ENCODE measurements at regions not wholly inside any gene's neighbourhood (a gene's known extent, or its start where the extent isn't known, plus 50 kb on each side); places are given as distances from the start of the nearest gene placed in this dataset.

- no peak for DNase-seq
Measured at GRCh38 chr5:124841829-124842712, 95.6 kb upstream of the ZNF608 start.

GRCh38 chr5:124842725-124843595 is 96.5 kb upstream of the ZNF608 start:
- DNase-seq = no peak

GRCh38 chr5:124843596-124843899 is 97.1 kb upstream of the ZNF608 start:
- no peak for DNase-seq

- DNase-seq = no peak
Measured at GRCh38 chr5:124844371-124844920, 98.0 kb upstream of the ZNF608 start.

GRCh38 chr5:124847907-124848306 is 101.5 kb upstream of the ZNF608 start:
- no peak for DNase-seq

- no peak for DNase-seq
Measured at GRCh38 chr5:124849774-124850173, 103.3 kb upstream of the ZNF608 start.

GRCh38 chr5:124856726-124857125 is 110.3 kb upstream of the ZNF608 start:
- DNase-seq = no peak

GRCh38 chr5:124858612-124859011 is 112.2 kb upstream of the ZNF608 start:
- no peak for DNase-seq

- DNase-seq = no peak
Measured at GRCh38 chr5:124859027-124859426, 112.6 kb upstream of the ZNF608 start.

- DNase-seq = no peak
Measured at GRCh38 chr5:124859556-124860290, 113.3 kb upstream of the ZNF608 start.

- no peak for DNase-seq
Measured at GRCh38 chr5:124860291-124860655, 113.8 kb upstream of the ZNF608 start.

- DNase-seq = no peak
Measured at GRCh38 chr5:124865066-124865465, 118.6 kb upstream of the ZNF608 start.

GRCh38 chr5:124865603-124866354 is 119.3 kb upstream of the ZNF608 start:
- no peak for DNase-seq

GRCh38 chr5:124866355-124867136 is 120.1 kb upstream of the ZNF608 start:
- DNase-seq = no peak

GRCh38 chr5:124867137-124867704 is 120.8 kb upstream of the ZNF608 start:
- no peak for DNase-seq

- DNase-seq = no peak
Measured at GRCh38 chr5:124868676-124869075, 122.2 kb upstream of the ZNF608 start.

- DNase-seq = no peak
Measured at GRCh38 chr5:124869426-124870033, 123.1 kb upstream of the ZNF608 start.

- DNase-seq = no peak
Measured at GRCh38 chr5:124870070-124870469, 123.6 kb upstream of the ZNF608 start.

- no peak for DNase-seq
Measured at GRCh38 chr5:124871303-124871702, 124.9 kb upstream of the ZNF608 start.

GRCh38 chr5:124872086-124872485 is 125.6 kb upstream of the ZNF608 start:
- no peak for DNase-seq

GRCh38 chr5:124872615-124873014 is 126.2 kb upstream of the ZNF608 start:
- no peak for DNase-seq
